Heart left ventricle (tissue), 16 donors: ENCODE measurements at regions not wholly inside any gene's neighbourhood (a gene's known extent, or its start where the extent isn't known, plus 50 kb on each side); places are given as distances from the start of the nearest gene placed in this dataset.

ENCODE experiments used
- ATAC-seq, 4 donors: fragments of 200-7000 bp; cut with Tn5 transposase; one replicate each; pipeline ENCODE4 v1.9.1; 2020 to 2022; ENCODE audit warnings: moderate library complexity in 4 of 4, mild to moderate bottlenecking in 3 of 4, moderate number of reproducible peaks in 1 of 4
- DNase-seq, 5 donors: peaks; one replicate each; pipeline ENCODE4 v3.0.0-alpha.2; 2020
- H3K27ac ChIP-seq, 12 donors: fragments of 200-600 bp; sonication (generic) in 4 of 12; one replicate each; pipeline versions ENCODE4 v1.5.0 to v1.8.0; 2016 to 2022; ENCODE audit warnings: mild to moderate bottlenecking in 2 of 12
- H3K27me3 ChIP-seq, 9 donors: fragments of 200-600 bp; sonication (generic) in 2 of 9; one replicate each; pipeline versions ENCODE4 v1.5.1 to v1.8.0; 2016 to 2022; ENCODE audit warnings: mild to moderate bottlenecking in 3 of 9
- H3K36me3 ChIP-seq, 9 donors: fragments of 200-600 bp; sonication (generic) in 2 of 9; one replicate each; pipeline versions ENCODE4 v1.5.0 to v1.8.0; 2018 to 2022; ENCODE audit warnings: mild to moderate bottlenecking in 2 of 9
- H3K4me1 ChIP-seq, 12 donors: fragments of 200-600 bp; sonication (generic) in 4 of 12; one replicate each; pipeline versions ENCODE4 v1.5.0 to v1.8.0; 2016 to 2022; ENCODE audit warnings: mild to moderate bottlenecking in 3 of 12
- H3K4me3 ChIP-seq, 12 donors: fragments of 200-600 bp; sonication (generic) in 4 of 12; one replicate each; pipeline versions ENCODE4 v1.5.0 to v1.8.0; 2017 to 2022; ENCODE audit warnings: mild to moderate bottlenecking in 9 of 12, moderate library complexity in 4 of 12
- H3K9me3 ChIP-seq, 12 donors: fragments of 200-600 bp; sonication (generic) in 4 of 12; one replicate each; pipeline versions ENCODE4 v1.5.0 to v1.8.0; 2016 to 2022; ENCODE audit warnings: mild to moderate bottlenecking in 1 of 12
- CTCF ChIP-seq, 12 donors: fragments of 200-600 bp; sonication (generic) in 4 of 12; IDR thresholded peaks; one replicate each; pipeline versions ENCODE4 v1.5.0 to v1.8.0; 2018 to 2022; ENCODE audit warnings: antibody characterized with exemption in 12 of 12, mild to moderate bottlenecking in 5 of 12
- POLR2A ChIP-seq, 2 donors: fragments of 450-650 bp; IDR thresholded peaks; one replicate each; pipeline ENCODE4 v1.6.1; 2017; ENCODE audit warnings: antibody characterized with exemption in 2 of 2, mild to moderate bottlenecking in 2 of 2, moderate library complexity in 2 of 2
- WGBS, 4 donors: extraction: QIAGEN DNeasy Blood & Tissue Kit in 2 of 4; methylation state at CpG; one replicate each; pipeline versions ENCODE4 v1.1.5 to v1.1.7; 2013 to 2018; 5-methylcytosine and 5-hydroxymethylcytosine counted together
- intact Hi-C, 10 donors: fragments of 100-400 bp; cut with DNase I; formaldehyde crosslinking; loops; one replicate each; pipeline versions ENCODE4 v1.11.1 to v1.14.2; 2022
- donor health status: ischemic (EF 13 %, LVEDD 7.1; RV severe dilation, severe dysfunction).
- donor health status: healthy with polysubstance abuse.
- donor health status: DM: no; HTN: yes; CAD: no.
- donor health status: DM: no; HTN: no; CAD: no.
- donor health status: ischemic (EF 25% LVEDD 6.9; RV normal size, moderate dysfunction).
- donor health status: ischemic (EF 25% LVEDD 5.7; RV mildly dilated, moderate dysfunction).
- donor health status: healthy.
- donor health status: DM: yes; HTN: yes; CAD: no.
- donor health status: ischemic (EF 35%, LVEDD 5.7; RV mildly dilated, moderate dysfunction).
- donor health status: nonischemic (EF 11% LVEDD 7.7; RV severe dilation, severe dysfunction).
- donor health status: DM: yes; HTN: yes; CAD: no.
- donor health status: PGD.
- donor health status: ischemic (EF 29% LVEDD 5.4; RV normal size, mild dysfunction).
- donor health status: nonischemic (EF 23%, LVEDD 6.1; RV moderate dilation, normal function).

GRCh38 chr3:194971009-194971408 lies 285.3 kb downstream of the FAM43A start:
- no peaks in the 10 kb centered on the region for H3K27me3 ChIP-seq
- TF ChIP-seq CTCF (IDR thresholded peaks at IDR 0.05) (no peak), POLR2A (IDR thresholded peaks at IDR 0.05) (no peak)
- no peak overlapping the region for H3K4me3 ChIP-seq
- H3K36me3 ChIP-seq: no peaks in the 10 kb centered on the region
- peaks cover 0 to 6% (median 0%) of the 10 kb centered on the region in 12 donors for H3K9me3 ChIP-seq
- H3K4me1 ChIP-seq: peaks cover 0 to 8% (median 0%) of the 10 kb centered on the region in 12 donors
- no peak overlapping the region for H3K27ac ChIP-seq
- WGBS, 4 donors: 84 to 89% (median 85%) methylated on average over 5 of the region's 5 CpGs
- no peak for DNase-seq
- intact Hi-C loops: no loop called here
- no peak for ATAC-seq

- ATAC-seq (peak in 1 of 4 donors; percentile 33), DNase-seq (peak in 1 of 5 donors; percentile 5)
- Histone ChIP-seq H3K4me1 (peaks cover 0 to 12% (median 3%) of the 10 kb centered on the region in 12 donors), H3K4me3 (no peak overlapping the region), H3K27ac (no peak overlapping the region), H3K27me3 (no peaks in the 10 kb centered on the region), H3K9me3 (peaks cover 0 to 6% (median 0%) of the 10 kb centered on the region in 12 donors), H3K36me3 (no peaks in the 10 kb centered on the region)
- intact Hi-C loops: no loop called here
- TF ChIP-seq POLR2A (IDR thresholded peaks at IDR 0.05) (no peak), CTCF (IDR thresholded peaks at IDR 0.05) (no peak)
- 88 to 96% (median 92%) methylated on average over 4 to 6 of the region's 6 CpGs for WGBS, 4 donors
These were observed 286.3 kb downstream of the FAM43A start for GRCh38 chr3:194971965-194972364.

- intact Hi-C loops: no loop called here
- no peak for ATAC-seq
- TF ChIP-seq CTCF (IDR thresholded peaks at IDR 0.05) (no peak), POLR2A (IDR thresholded peaks at IDR 0.05) (no peak)
- no peak overlapping the region for H3K4me3 ChIP-seq
- H3K36me3 ChIP-seq: no peaks in the 10 kb centered on the region
- H3K9me3 ChIP-seq: peaks cover 0 to 6% (median 0%) of the 10 kb centered on the region in 12 donors
- H3K27me3 ChIP-seq: no peaks in the 10 kb centered on the region
- H3K4me1 ChIP-seq: peaks cover 0 to 14% (median 0%) of the 10 kb centered on the region in 12 donors
- WGBS, 4 donors: 53 to 71% (median 55%) methylated on average over 6 of the region's 6 CpGs
- H3K27ac ChIP-seq: no peak overlapping the region
- no peak for DNase-seq
These were observed 287.0 kb downstream of the FAM43A start for GRCh38 chr3:194972641-194973040.

- no peak overlapping the region for H3K4me3 ChIP-seq
- ATAC-seq (no peak), DNase-seq (no peak)
- intact Hi-C loops: no loop called here
- H3K4me1 ChIP-seq: peaks cover 0 to 14% (median 0%) of the 10 kb centered on the region in 12 donors
- 84 to 91% (median 87%) methylated on average over 6 to 12 of the region's 12 CpGs for WGBS, 4 donors
- H3K27me3 ChIP-seq: no peaks in the 10 kb centered on the region
- H3K36me3 ChIP-seq: no peaks in the 10 kb centered on the region
- H3K27ac ChIP-seq: no peak overlapping the region
- peaks cover 0 to 6% (median 0%) of the 10 kb centered on the region in 12 donors for H3K9me3 ChIP-seq
- no peak for TF ChIP-seq POLR2A (IDR thresholded peaks at IDR 0.05)
- TF ChIP-seq CTCF (IDR thresholded peaks at IDR 0.05): no peak
These were observed 287.8 kb downstream of the FAM43A start for GRCh38 chr3:194973366-194974000.
